GM20000 (cell line): ENCODE measurements at regions not wholly inside any gene's neighbourhood (a gene's known extent, or its start where the extent isn't known, plus 50 kb on each side); places are given as distances from the start of the nearest gene placed in this dataset.

ENCODE experiments used
- DNase-seq: peaks from one replicate; pipeline ENCODE4 v3.0.0; 2012; ENCODE audit warnings: low spot score
- TF ChIP-seq, protein P1 (sequence below): IDR thresholded peaks from 2 replicates; pipeline ENCODE4 v1.5.1; 2012; ENCODE audit warnings: mild to moderate bottlenecking, control low read depth; ENCODE audit errors: extremely low read depth, missing control alignments

DNA sequence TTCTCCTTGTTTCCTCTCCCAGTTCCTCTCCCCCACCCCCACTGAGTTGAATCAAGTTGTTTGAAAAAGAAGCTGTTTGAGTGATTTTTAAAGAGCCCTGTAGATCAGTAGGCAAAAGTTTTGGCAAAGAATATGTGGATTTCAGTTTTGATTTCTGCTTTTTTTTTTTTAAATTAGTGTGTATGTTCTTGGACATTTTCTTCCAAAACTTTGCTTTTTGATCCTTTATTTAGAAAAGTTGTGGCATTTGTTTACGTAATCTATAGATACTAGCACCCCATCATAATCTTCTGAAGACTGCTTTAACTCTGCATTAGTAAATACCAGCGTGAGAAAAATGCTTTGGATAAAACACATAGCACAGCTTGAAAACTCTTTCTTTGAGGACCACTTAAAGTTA lies 190.3 kb upstream of the SEL1L start:
- DNase-seq = no peak
- TF ChIP-seq, protein P1, sequence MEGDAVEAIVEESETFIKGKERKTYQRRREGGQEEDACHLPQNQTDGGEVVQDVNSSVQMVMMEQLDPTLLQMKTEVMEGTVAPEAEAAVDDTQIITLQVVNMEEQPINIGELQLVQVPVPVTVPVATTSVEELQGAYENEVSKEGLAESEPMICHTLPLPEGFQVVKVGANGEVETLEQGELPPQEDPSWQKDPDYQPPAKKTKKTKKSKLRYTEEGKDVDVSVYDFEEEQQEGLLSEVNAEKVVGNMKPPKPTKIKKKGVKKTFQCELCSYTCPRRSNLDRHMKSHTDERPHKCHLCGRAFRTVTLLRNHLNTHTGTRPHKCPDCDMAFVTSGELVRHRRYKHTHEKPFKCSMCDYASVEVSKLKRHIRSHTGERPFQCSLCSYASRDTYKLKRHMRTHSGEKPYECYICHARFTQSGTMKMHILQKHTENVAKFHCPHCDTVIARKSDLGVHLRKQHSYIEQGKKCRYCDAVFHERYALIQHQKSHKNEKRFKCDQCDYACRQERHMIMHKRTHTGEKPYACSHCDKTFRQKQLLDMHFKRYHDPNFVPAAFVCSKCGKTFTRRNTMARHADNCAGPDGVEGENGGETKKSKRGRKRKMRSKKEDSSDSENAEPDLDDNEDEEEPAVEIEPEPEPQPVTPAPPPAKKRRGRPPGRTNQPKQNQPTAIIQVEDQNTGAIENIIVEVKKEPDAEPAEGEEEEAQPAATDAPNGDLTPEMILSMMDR = no peak

DNA sequence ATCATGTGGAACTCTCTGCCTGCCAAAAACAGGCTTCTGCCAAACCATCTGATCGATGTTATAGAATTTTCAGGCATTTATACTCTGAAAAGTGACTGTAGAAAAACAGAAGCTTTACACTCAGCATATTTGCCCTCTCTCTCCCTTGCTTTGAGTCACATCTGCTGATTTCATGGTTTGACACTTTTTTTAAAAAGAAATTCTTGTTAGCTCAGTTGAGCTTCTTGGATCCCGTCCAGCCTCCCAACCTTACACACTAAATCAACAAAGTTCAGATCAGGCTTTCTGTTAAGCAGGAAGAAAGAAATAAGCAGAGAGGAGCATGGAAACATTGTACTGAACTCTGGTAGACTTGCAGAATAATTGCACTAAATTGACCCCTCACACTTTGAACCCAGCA lies 193.6 kb upstream of the SEL1L start:
- DNase-seq = no peak
- TF ChIP-seq, protein P1 = no peak

DNA sequence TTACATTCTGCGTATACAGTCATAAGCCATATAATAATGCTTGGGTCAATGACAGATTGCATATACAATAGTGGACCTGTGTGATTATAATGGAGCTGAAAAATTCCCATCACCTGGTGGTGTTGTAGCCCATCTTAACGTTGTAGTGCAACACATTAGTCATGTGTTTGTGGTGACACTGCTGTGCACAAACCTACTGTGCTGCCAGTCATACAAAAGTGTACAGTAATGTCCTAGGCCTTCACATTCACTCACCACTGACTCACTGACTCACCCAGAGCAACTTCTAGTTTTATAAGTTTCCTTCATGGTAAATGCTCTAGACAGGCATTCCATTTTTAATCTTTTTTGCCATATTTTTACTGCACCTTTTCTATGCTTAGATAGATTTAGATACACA lies 194.8 kb upstream of the SEL1L start:
- TF ChIP-seq, protein P1 = no peak
- no peak for DNase-seq

DNA sequence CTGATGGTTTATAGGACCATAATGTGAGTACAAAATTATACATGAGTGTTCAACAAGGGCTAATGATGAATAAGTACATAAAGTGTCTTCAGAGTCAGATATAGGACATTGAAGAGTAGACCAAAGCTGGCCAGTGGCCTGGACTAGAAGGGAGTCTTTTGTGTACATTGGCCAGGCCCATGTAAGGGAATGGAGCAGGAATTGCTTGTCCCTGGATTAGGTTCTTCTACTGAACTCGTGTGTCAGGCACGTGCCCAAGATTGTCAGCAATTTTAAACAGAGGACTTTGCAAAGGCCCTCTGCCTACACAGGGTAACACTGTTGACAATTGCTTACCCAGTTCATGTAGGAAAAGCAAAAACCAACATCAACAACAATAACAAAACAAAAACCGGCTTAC lies 196.0 kb upstream of the SEL1L start:
- no peak for DNase-seq
- TF ChIP-seq, protein P1 = no peak

DNA sequence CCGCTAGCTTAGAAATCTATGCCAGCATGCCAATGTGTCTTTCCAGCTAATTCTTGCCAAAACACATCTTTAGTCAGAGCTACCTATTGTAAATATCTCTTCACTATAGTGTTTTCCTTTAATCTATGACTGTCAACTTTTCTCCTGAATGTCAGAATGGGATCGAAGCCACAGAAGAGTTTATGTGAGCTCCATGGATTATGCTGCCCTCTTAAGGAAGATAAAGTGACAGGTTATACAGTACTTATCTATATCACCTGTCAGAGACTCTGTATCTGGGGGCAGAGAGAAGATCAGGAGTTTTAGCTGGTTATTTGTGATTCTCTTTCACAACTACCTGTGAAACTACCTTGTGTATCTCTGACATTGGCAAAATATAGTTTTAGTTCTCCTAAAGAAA lies 204.3 kb upstream of the SEL1L start:
- no peak for DNase-seq
- TF ChIP-seq, protein P1 = no peak

DNA sequence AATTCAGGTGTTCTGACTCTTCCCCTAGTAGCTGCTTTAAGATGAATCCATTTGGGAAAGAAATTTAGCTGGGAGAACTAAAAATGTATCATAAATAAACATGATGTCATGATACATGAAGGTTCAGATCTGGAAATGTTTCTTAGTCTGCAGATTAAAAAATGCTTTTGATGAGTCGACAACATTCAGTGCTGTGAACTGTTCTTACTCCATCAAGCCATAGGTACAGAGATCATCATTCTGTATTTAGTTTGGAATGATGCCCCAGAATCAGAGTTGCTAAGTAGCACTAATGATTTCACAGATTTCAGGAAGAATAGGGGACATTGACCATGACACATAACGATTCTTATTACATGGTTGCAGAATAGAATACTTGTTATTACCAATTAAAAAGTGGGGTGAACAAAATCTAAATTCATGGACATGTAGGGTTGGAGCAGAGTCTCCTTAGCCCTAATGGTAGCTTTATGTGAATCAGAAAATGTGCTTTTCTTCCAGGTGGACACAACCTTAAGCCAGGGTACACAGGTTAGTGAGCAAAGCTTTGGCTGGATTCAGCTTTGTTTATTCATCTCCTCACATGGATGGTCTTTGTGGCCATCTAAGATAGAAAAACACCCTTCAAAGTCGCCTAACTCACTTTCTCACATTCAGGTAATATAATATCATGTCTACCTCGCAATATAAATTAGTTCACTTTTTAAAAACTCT lies 205.4 kb upstream of the SEL1L start:
- no peak for DNase-seq
- TF ChIP-seq, protein P1 = no peak

DNA sequence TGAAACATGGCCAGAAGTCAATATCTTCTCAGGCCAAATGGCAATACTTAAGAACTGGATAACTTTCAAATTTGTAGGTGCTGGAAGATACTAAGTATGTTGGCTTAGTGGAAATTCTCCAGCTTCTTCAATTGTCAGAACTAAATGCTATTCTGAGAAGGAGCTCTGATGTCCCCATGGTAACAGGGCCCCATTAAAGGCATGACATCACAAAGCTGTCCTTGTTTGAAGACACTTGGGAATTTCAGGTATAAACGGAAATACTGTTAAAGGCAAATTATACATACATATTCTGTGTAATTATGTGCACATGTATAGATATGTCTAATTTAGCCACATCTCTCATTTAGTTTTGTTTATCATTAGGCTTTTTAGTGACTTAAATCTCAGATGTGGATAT lies 210.0 kb upstream of the SEL1L start:
- no peak for DNase-seq
- TF ChIP-seq, protein P1 = no peak
